Activated CD4-positive, alpha-beta T cell treated with anti-CD3 and anti-CD28 coated beads, Interleukin-2, amount 10 ng/mL, durations not matched to agents 24 days and 14 days (primary cell): ENCODE measurements at regions not wholly inside any gene's neighbourhood (a gene's known extent, or its start where the extent isn't known, plus 50 kb on each side); places are given as distances from the start of the nearest gene placed in this dataset.

Experiments used
- DNase-seq: peaks from one replicate; pipeline ENCODE4 v3.0.0; 2022
- H3K27ac Mint-ChIP-seq: one replicate; pipeline ENCODE4 v1.8.0; 2022; ENCODE audit warnings: mild to moderate bottlenecking, mixed read lengths
- H3K27me3 Mint-ChIP-seq: one replicate; pipeline ENCODE4 v1.8.0; 2022; ENCODE audit warnings: mixed read lengths
- H3K36me3 Mint-ChIP-seq: one replicate; pipeline ENCODE4 v1.8.0; 2022; ENCODE audit warnings: low read depth, mild to moderate bottlenecking, mixed read lengths
- H3K4me1 Mint-ChIP-seq: one replicate; pipeline ENCODE4 v1.8.0; 2021; ENCODE audit warnings: mixed read lengths
- H3K4me3 Mint-ChIP-seq: one replicate; pipeline ENCODE4 v1.8.0; 2022; ENCODE audit warnings: mild to moderate bottlenecking, moderate library complexity, mixed read lengths
- H3K9me3 Mint-ChIP-seq: one replicate; pipeline ENCODE4 v1.8.0; 2021; ENCODE audit warnings: mixed read lengths
- intact Hi-C: fragments of 100-400 bp; cut with micrococcal nuclease; formaldehyde crosslinking; loops from one replicate; pipeline ENCODE4 v1.15.1; 2023

GRCh38 chr10:55446441-55447002 lies 645.5 kb upstream of the PCDH15 start:
- Mint-ChIP-seq H3K36me3 (no peaks in the 10 kb centered on the region), H3K9me3 (peaks cover 6% of the 10 kb centered on the region), H3K27ac (no peak overlapping the region), H3K4me1 (no peaks in the 10 kb centered on the region), H3K4me3 (no peak overlapping the region), H3K27me3 (no peaks in the 10 kb centered on the region)
- intact Hi-C loops: no loop called here
- DNase-seq: no peak

GRCh38 chr10:55441777-55442176 lies 640.7 kb upstream of the PCDH15 start:
- Mint-ChIP-seq H3K27ac (no peak overlapping the region), H3K4me1 (no peaks in the 10 kb centered on the region), H3K9me3 (peaks cover 7% of the 10 kb centered on the region), H3K36me3 (no peaks in the 10 kb centered on the region), H3K4me3 (no peak overlapping the region), H3K27me3 (no peaks in the 10 kb centered on the region)
- intact Hi-C loops: no loop called here
- no peak for DNase-seq

GRCh38 chr10:55426138-55426537 lies 625.1 kb upstream of the PCDH15 start:
- H3K4me1 Mint-ChIP-seq: no peaks in the 10 kb centered on the region
- no peaks in the 10 kb centered on the region for H3K9me3 Mint-ChIP-seq
- DNase-seq: no peak
- no peak overlapping the region for H3K4me3 Mint-ChIP-seq
- intact Hi-C loops: no loop called here
- no peak overlapping the region for H3K27ac Mint-ChIP-seq
- H3K36me3 Mint-ChIP-seq: no peaks in the 10 kb centered on the region
- no peaks in the 10 kb centered on the region for H3K27me3 Mint-ChIP-seq

- DNase-seq: no peak
- no peak overlapping the region for H3K4me3 Mint-ChIP-seq
- no peaks in the 10 kb centered on the region for H3K9me3 Mint-ChIP-seq
- no peaks in the 10 kb centered on the region for H3K27me3 Mint-ChIP-seq
- H3K36me3 Mint-ChIP-seq: no peaks in the 10 kb centered on the region
- no peak overlapping the region for H3K27ac Mint-ChIP-seq
- intact Hi-C loops: no loop called here
- H3K4me1 Mint-ChIP-seq: no peaks in the 10 kb centered on the region
Measured at GRCh38 chr10:55410415-55410885, 609.4 kb upstream of the PCDH15 start.

- Mint-ChIP-seq H3K36me3 (no peaks in the 10 kb centered on the region), H3K4me3 (no peak overlapping the region), H3K27ac (no peak overlapping the region), H3K9me3 (no peaks in the 10 kb centered on the region), H3K4me1 (no peaks in the 10 kb centered on the region), H3K27me3 (no peaks in the 10 kb centered on the region)
- no peak for DNase-seq
- intact Hi-C loops: no loop called here
Measured at GRCh38 chr10:55404094-55404493, 603.1 kb upstream of the PCDH15 start.

GRCh38 chr10:55400075-55400849 lies 599.2 kb upstream of the PCDH15 start:
- no peak for DNase-seq
- H3K36me3 Mint-ChIP-seq: no peaks in the 10 kb centered on the region
- H3K4me3 Mint-ChIP-seq: no peak overlapping the region
- H3K27me3 Mint-ChIP-seq: no peaks in the 10 kb centered on the region
- H3K9me3 Mint-ChIP-seq: no peaks in the 10 kb centered on the region
- no peak overlapping the region for H3K27ac Mint-ChIP-seq
- intact Hi-C loops: no loop called here
- H3K4me1 Mint-ChIP-seq: no peaks in the 10 kb centered on the region

- Mint-ChIP-seq H3K36me3 (no peaks in the 10 kb centered on the region), H3K4me3 (no peak overlapping the region), H3K27me3 (no peaks in the 10 kb centered on the region), H3K4me1 (no peaks in the 10 kb centered on the region), H3K27ac (no peak overlapping the region), H3K9me3 (no peaks in the 10 kb centered on the region)
- intact Hi-C loops: no loop called here
- no peak for DNase-seq
Measured at GRCh38 chr10:55398497-55398882, 597.5 kb upstream of the PCDH15 start.

GRCh38 chr10:55397777-55398496 lies 596.9 kb upstream of the PCDH15 start:
- H3K27ac Mint-ChIP-seq: no peak overlapping the region

GRCh38 chr10:55378196-55378595 lies 577.2 kb upstream of the PCDH15 start:
- intact Hi-C loops: no loop called here
- Mint-ChIP-seq H3K9me3 (peaks cover 3% of the 10 kb centered on the region), H3K27ac (no peak overlapping the region), H3K27me3 (no peaks in the 10 kb centered on the region), H3K4me3 (no peak overlapping the region), H3K4me1 (no peaks in the 10 kb centered on the region), H3K36me3 (no peaks in the 10 kb centered on the region)
- no peak for DNase-seq

More at GRCh38 chr10:55397777-55398496, 596.9 kb upstream of the PCDH15 start:
- H3K4me1 Mint-ChIP-seq: no peaks in the 10 kb centered on the region
- no peaks in the 10 kb centered on the region for H3K36me3 Mint-ChIP-seq
- no peak for DNase-seq
- intact Hi-C loops: no loop called here
- no peaks in the 10 kb centered on the region for H3K27me3 Mint-ChIP-seq
- H3K4me3 Mint-ChIP-seq: no peak overlapping the region
- no peaks in the 10 kb centered on the region for H3K9me3 Mint-ChIP-seq

- H3K9me3 Mint-ChIP-seq: no peaks in the 10 kb centered on the region
- H3K27me3 Mint-ChIP-seq: no peaks in the 10 kb centered on the region
- no peaks in the 10 kb centered on the region for H3K4me1 Mint-ChIP-seq
- no peak overlapping the region for H3K27ac Mint-ChIP-seq
- intact Hi-C loops: no loop called here
- no peak overlapping the region for H3K4me3 Mint-ChIP-seq
- no peak for DNase-seq
- no peaks in the 10 kb centered on the region for H3K36me3 Mint-ChIP-seq
Measured at GRCh38 chr10:55374917-55375316, 573.9 kb upstream of the PCDH15 start.

- Mint-ChIP-seq H3K36me3 (no peaks in the 10 kb centered on the region), H3K9me3 (no peaks in the 10 kb centered on the region), H3K4me1 (no peaks in the 10 kb centered on the region), H3K27ac (no peak overlapping the region), H3K27me3 (no peaks in the 10 kb centered on the region), H3K4me3 (no peak overlapping the region)
- intact Hi-C loops: no loop called here
- no peak for DNase-seq
Measured at GRCh38 chr10:55374060-55374459, 573.0 kb upstream of the PCDH15 start.

GRCh38 chr10:55369670-55370420 lies 568.8 kb upstream of the PCDH15 start:
- Mint-ChIP-seq H3K27ac (no peak overlapping the region), H3K36me3 (no peaks in the 10 kb centered on the region), H3K4me1 (no peaks in the 10 kb centered on the region), H3K4me3 (no peak overlapping the region), H3K9me3 (no peaks in the 10 kb centered on the region), H3K27me3 (no peaks in the 10 kb centered on the region)
- intact Hi-C loops: no loop called here
- no peak for DNase-seq

- Mint-ChIP-seq H3K9me3 (no peaks in the 10 kb centered on the region), H3K36me3 (no peaks in the 10 kb centered on the region), H3K27me3 (no peaks in the 10 kb centered on the region), H3K4me3 (no peak overlapping the region), H3K27ac (no peak overlapping the region), H3K4me1 (no peaks in the 10 kb centered on the region)
- DNase-seq: no peak
- intact Hi-C loops: no loop called here
Measured at GRCh38 chr10:55368467-55368866, 567.4 kb upstream of the PCDH15 start.

GRCh38 chr10:55367555-55367954 lies 566.5 kb upstream of the PCDH15 start:
- intact Hi-C loops: no loop called here
- Mint-ChIP-seq H3K4me1 (no peaks in the 10 kb centered on the region), H3K27me3 (no peaks in the 10 kb centered on the region), H3K27ac (no peak overlapping the region), H3K9me3 (no peaks in the 10 kb centered on the region), H3K36me3 (no peaks in the 10 kb centered on the region), H3K4me3 (no peak overlapping the region)
- DNase-seq: no peak
